GM23338 (cell line): ENCODE measurements at regions not wholly inside any gene's neighbourhood (a gene's known extent, or its start where the extent isn't known, plus 50 kb on each side); places are given as distances from the start of the nearest gene placed in this dataset.

ENCODE experiments used
- ATAC-seq: fragments of 200-7000 bp; cut with Tn5 transposase; 3 replicates; pipeline ENCODE4 v1.9.1; 2020
- DNase-seq: peaks from one replicate; pipeline ENCODE4 v3.0.0-alpha.2; 2015; ENCODE audit warnings: low spot score
- H2AFZ ChIP-seq: fragments of 200-600 bp; sonication (generic); 2 replicates; pipeline ENCODE4 v1.8.0; 2016; ENCODE audit warnings: antibody characterized with exemption, mild to moderate bottlenecking, moderate library complexity
- H3F3A ChIP-seq: fragments of 200-600 bp; sonication (generic); replicated peaks from 2 replicates; pipeline ENCODE4 v1.8.0; 2017; ENCODE audit warnings: antibody characterized with exemption, mixed run types, low read depth
- H3K27ac ChIP-seq: fragments of 200-600 bp; sonication (generic); 2 replicates; pipeline ENCODE4 v1.6.1; 2016; ENCODE audit warnings: low read depth
- H3K27me3 ChIP-seq: fragments of 200-600 bp; sonication (generic); 2 replicates; pipeline ENCODE4 v1.8.0; 2016; ENCODE audit warnings: mild to moderate bottlenecking, mixed run types, moderate library complexity; ENCODE audit not compliant: insufficient read depth
- H3K36me3 ChIP-seq: fragments of 200-600 bp; sonication (generic); 2 replicates; pipeline ENCODE4 v1.8.0; 2016; ENCODE audit warnings: mild to moderate bottlenecking; ENCODE audit not compliant: insufficient read depth
- H3K4me1 ChIP-seq: fragments of 200-600 bp; sonication (generic); 2 replicates; pipeline ENCODE4 v1.8.0; 2016; ENCODE audit warnings: mild to moderate bottlenecking, moderate library complexity; ENCODE audit not compliant: insufficient read depth
- H3K4me2 ChIP-seq: fragments of 200-600 bp; sonication (generic); 2 replicates; pipeline ENCODE4 v1.7.1; 2017; ENCODE audit warnings: mixed run types
- H3K4me3 ChIP-seq: fragments of 200-600 bp; sonication (generic); 2 replicates; pipeline ENCODE4 v1.6.1; 2016; ENCODE audit warnings: mixed run types
- H3K79me2 ChIP-seq: fragments of 200-600 bp; sonication (generic); replicated peaks from 2 replicates; pipeline ENCODE4 v1.8.0; 2017; ENCODE audit warnings: mild to moderate bottlenecking; ENCODE audit not compliant: insufficient read depth
- H3K9me2 ChIP-seq: fragments of 200-600 bp; sonication (generic); 2 replicates; pipeline ENCODE4 v1.8.0; 2017; ENCODE audit not compliant: insufficient read depth
- H4K20me1 ChIP-seq: fragments of 200-600 bp; sonication (generic); replicated peaks from 2 replicates; pipeline ENCODE4 v1.8.0; 2017; ENCODE audit warnings: mild to moderate bottlenecking; ENCODE audit not compliant: insufficient read depth
- H3K27ac Mint-ChIP-seq: 2 replicates; pipeline ENCODE4 v1.8.0; 2020; ENCODE audit warnings: inconsistent platforms, mild to moderate bottlenecking, moderate library complexity, mixed read lengths
- H3K27me3 Mint-ChIP-seq: 3 replicates; pipeline ENCODE4 v1.8.0; 2022; ENCODE audit warnings: low read depth, mild to moderate bottlenecking, moderate library complexity, mixed read lengths, inconsistent platforms; ENCODE audit not compliant: insufficient read depth, poor library complexity
- H3K36me3 Mint-ChIP-seq: 3 replicates; pipeline ENCODE4 v1.8.0; 2021; ENCODE audit warnings: low read depth, mild to moderate bottlenecking, inconsistent platforms, moderate library complexity, mixed read lengths
- H3K4me1 Mint-ChIP-seq: 3 replicates; pipeline ENCODE4 v1.8.0; 2020; ENCODE audit warnings: mild to moderate bottlenecking, inconsistent platforms, mixed read lengths
- H3K4me3 Mint-ChIP-seq: 3 replicates; pipeline ENCODE4 v1.8.0; 2021; ENCODE audit warnings: moderate library complexity, mild to moderate bottlenecking, inconsistent platforms, mixed read lengths
- H3K9me3 Mint-ChIP-seq: 3 replicates; pipeline ENCODE4 v1.8.0; 2020; ENCODE audit warnings: moderate library complexity, mild to moderate bottlenecking, inconsistent platforms, mixed read lengths
- CREB1 ChIP-seq: fragments of 250-450 bp; sonication (Bioruptor Pico); IDR thresholded peaks from 2 replicates; pipeline ENCODE4 v1.5.0; 2020; ENCODE audit warnings: low read depth, mild to moderate bottlenecking, moderate library complexity
- CTCF ChIP-seq, 2 experiments: fragments of 200-600 bp in 1 of 2; sonication (generic) in 1 of 2; conservative IDR thresholded peaks; 2 replicates each; pipeline versions ENCODE4 v1.5.1 to v1.6.1; 2016 to 2017; ENCODE audit warnings: antibody characterized with exemption in 2 of 2, low read depth in 2 of 2, mild to moderate bottlenecking in 2 of 2, moderate library complexity in 1 of 2
- ETS1 ChIP-seq: IDR thresholded peaks from 2 replicates; pipeline ENCODE4 v1.6.1; 2016; ENCODE audit warnings: antibody characterized with exemption
- EZH2phosphoT487 ChIP-seq: fragments of 200-600 bp; sonication (generic); IDR thresholded peaks from one replicate; pipeline ENCODE4 v1.8.1; 2018; ENCODE audit warnings: antibody characterized with exemption; ENCODE audit not compliant: unreplicated experiment
- JUNB ChIP-seq: IDR thresholded peaks from one replicate; pipeline ENCODE4 v1.6.1; 2016; ENCODE audit warnings: antibody characterized with exemption; ENCODE audit not compliant: unreplicated experiment
- REST ChIP-seq: IDR thresholded peaks from one replicate; pipeline ENCODE4 v1.6.1; 2018; ENCODE audit warnings: antibody characterized with exemption; ENCODE audit not compliant: unreplicated experiment
- STAT1 ChIP-seq: IDR thresholded peaks from one replicate; pipeline ENCODE4 v1.6.1; 2016; ENCODE audit warnings: antibody characterized with exemption; ENCODE audit not compliant: unreplicated experiment
- ZNF331 ChIP-seq: fragments of 250-450 bp; sonication (Bioruptor Pico); IDR thresholded peaks from 2 replicates; pipeline ENCODE4 v1.5.0; 2020; ENCODE audit warnings: low read depth, mild to moderate bottlenecking, moderate library complexity

- TF ChIP-seq CTCF (conservative IDR thresholded peaks at IDR 0.05; ENCODE audit: low read depth in 2 of 2) (no peak), JUNB (no peak), EZH2phosphoT487 (no peak), REST (no peak)
These were observed 298.0 kb upstream of the PLET1 start (continued) for GRCh38 chr11:112558691-112559090.

- no peaks in the 10 kb centered on the region for H3K4me1 ChIP-seq
- H3K36me3 Mint-ChIP-seq: no peaks in the 10 kb centered on the region
- ATAC-seq (no peak), DNase-seq (no peak)
- no peak overlapping the region for H3K4me3 Mint-ChIP-seq
- H3K4me2 ChIP-seq: no peak overlapping the region
- H3K27me3 ChIP-seq: no peaks in the 10 kb centered on the region
- H3K36me3 ChIP-seq: no peaks in the 10 kb centered on the region
- H3K9me2 ChIP-seq: 0 out of 2 replicates have a peak, but pooled peaks cover 5% of the 10 kb centered on the region
- H3K27ac ChIP-seq: no peak overlapping the region
- H3K27me3 Mint-ChIP-seq: no peaks in the 10 kb centered on the region
- no peaks in the 10 kb centered on the region for H3K9me3 Mint-ChIP-seq
- H3K27ac Mint-ChIP-seq: no peak overlapping the region
- H3K4me1 Mint-ChIP-seq: peaks cover 6% of the 10 kb centered on the region; the same call in 2 of the 3 replicates
- H4K20me1 ChIP-seq: no peaks in the 10 kb centered on the region
- H3K4me3 ChIP-seq: no peak overlapping the region
- no peak overlapping the region for H2AFZ ChIP-seq
- no peaks in the 10 kb centered on the region for H3F3A ChIP-seq
- no peaks in the 10 kb centered on the region for H3K79me2 ChIP-seq
- TF ChIP-seq ETS1: no peak
- TF ChIP-seq REST: no peak
- no peak for TF ChIP-seq STAT1
- no peak for TF ChIP-seq CREB1 (CRISPR knock-in tag)
- no peak for TF ChIP-seq ZNF331
- TF ChIP-seq CTCF (conservative IDR thresholded peaks at IDR 0.05; ENCODE audit: low read depth in 2 of 2): no peak
These were observed 303.1 kb upstream of the PLET1 start for GRCh38 chr11:112563808-112564207.
